CD14-positive monocyte (primary cell): ENCODE measurements at regions not wholly inside any gene's neighbourhood (a gene's known extent, or its start where the extent isn't known, plus 50 kb on each side); places are given as distances from the start of the nearest gene placed in this dataset.

Experiments
- DNase-seq, 3 donors: peaks; one replicate each; pipeline ENCODE4 v3.0.0-alpha.2; 2011 to 2022
- H2AFZ ChIP-seq: 2 replicates; pipeline ENCODE4 v1.6.0; 2012; ENCODE audit warnings: mild to moderate bottlenecking, low read depth, low read length, inconsistent platforms; ENCODE audit not compliant: insufficient read depth, poor library complexity, severe bottlenecking
- H3K27ac ChIP-seq, 2 donors: 1 replicate in 1 of 2; 2 replicates in 1 of 2; pipeline ENCODE4 v1.5.1; 2012 to 2013; ENCODE audit warnings: low read length in 2 of 2, control low read depth in 1 of 2, inconsistent platforms in 1 of 2, low read depth in 1 of 2, mild to moderate bottlenecking in 1 of 2
- H3K27me3 ChIP-seq, 2 donors: one replicate each; pipeline versions ENCODE4 v1.6.0 to v1.6.1; 2011 to 2013; ENCODE audit warnings: low read length in 2 of 2; ENCODE audit not compliant: control insufficient read depth in 2 of 2, insufficient read depth in 2 of 2
- H3K36me3 ChIP-seq, 2 donors: replicated peaks in 1 of 2; 1 replicate in 1 of 2; 2 replicates in 1 of 2; pipeline versions ENCODE4 v1.5.1 to v1.6.1; 2012 to 2013; ENCODE audit warnings: low read length in 2 of 2, control low read depth in 1 of 2, inconsistent platforms in 1 of 2, mild to moderate bottlenecking in 1 of 2; ENCODE audit not compliant: insufficient read depth in 2 of 2, control insufficient read depth in 1 of 2
- H3K4me1 ChIP-seq, 2 donors: 1 replicate in 1 of 2; 2 replicates in 1 of 2; pipeline versions ENCODE4 v1.5.1 to v1.6.1; 2012 to 2013; ENCODE audit warnings: low read length in 2 of 2, control low read depth in 1 of 2, inconsistent platforms in 1 of 2, mild to moderate bottlenecking in 1 of 2, moderate library complexity in 1 of 2; ENCODE audit not compliant: insufficient read depth in 2 of 2, control insufficient read depth in 1 of 2
- H3K4me2 ChIP-seq: replicated peaks from 2 replicates; pipeline ENCODE3; 2012; ENCODE audit warnings: low read length, moderate library complexity, mild to moderate bottlenecking; ENCODE audit not compliant: poor library complexity, severe bottlenecking; ENCODE audit errors: extremely low read depth
- H3K4me3 ChIP-seq, 3 experiments: fragments of 200-600 bp in 1 of 3; sonication (generic) in 1 of 3; replicated peaks in 1 of 3; 1 replicate in 2 of 3; 2 replicates in 1 of 3; pipeline ENCODE4 v1.5.1; 2011 to 2013; ENCODE audit warnings: low read length in 3 of 3, mild to moderate bottlenecking in 3 of 3, control low read depth in 2 of 3, low read depth in 2 of 3, inconsistent platforms in 1 of 3, moderate library complexity in 1 of 3
- H3K79me2 ChIP-seq: 2 replicates; pipeline ENCODE4 v1.6.0; 2012; ENCODE audit warnings: mild to moderate bottlenecking, control low read depth, inconsistent platforms, low read length, moderate library complexity; ENCODE audit not compliant: insufficient read depth
- H3K9ac ChIP-seq: 2 replicates; pipeline ENCODE4 v1.6.0; 2017; ENCODE audit warnings: low read length, mild to moderate bottlenecking; ENCODE audit not compliant: insufficient read depth, poor library complexity, severe bottlenecking
- H3K9me3 ChIP-seq, 2 donors: replicated peaks in 1 of 2; 1 replicate in 1 of 2; 2 replicates in 1 of 2; pipeline versions ENCODE4 v1.5.1 to v1.6.1; 2012 to 2013; ENCODE audit warnings: low read length in 2 of 2, control low read depth in 1 of 2; ENCODE audit not compliant: control insufficient read depth in 1 of 2, insufficient read depth in 1 of 2
- H4K20me1 ChIP-seq: 2 replicates; pipeline ENCODE4 v1.6.0; 2012; ENCODE audit warnings: mild to moderate bottlenecking, low read length, control low read depth, moderate library complexity; ENCODE audit not compliant: insufficient read depth
- H3K27ac Mint-ChIP-seq, 7 donors: one replicate each; pipeline ENCODE4 v1.8.0; 2020; ENCODE audit warnings: mild to moderate bottlenecking in 7 of 7, mixed read lengths in 7 of 7, moderate library complexity in 6 of 7, inconsistent platforms in 2 of 7
- H3K27me3 Mint-ChIP-seq, 3 donors: one replicate each; pipeline ENCODE4 v1.8.0; 2021 to 2022; ENCODE audit warnings: low read depth in 3 of 3, mild to moderate bottlenecking in 3 of 3, mixed read lengths in 3 of 3, moderate library complexity in 3 of 3, inconsistent platforms in 1 of 3
- H3K36me3 Mint-ChIP-seq, 2 donors: one replicate each; pipeline ENCODE4 v1.8.0; 2020; ENCODE audit warnings: mixed read lengths in 2 of 2, inconsistent platforms in 1 of 2, mild to moderate bottlenecking in 1 of 2
- H3K4me1 Mint-ChIP-seq: one replicate; pipeline ENCODE4 v1.8.0; 2020; ENCODE audit warnings: mild to moderate bottlenecking, mixed read lengths
- H3K4me3 Mint-ChIP-seq, 2 donors: one replicate each; pipeline ENCODE4 v1.8.0; 2020; ENCODE audit warnings: mild to moderate bottlenecking in 2 of 2, mixed read lengths in 2 of 2, moderate library complexity in 1 of 2
- H3K9me3 Mint-ChIP-seq, 7 donors: one replicate each; pipeline ENCODE4 v1.8.0; 2020 to 2022; ENCODE audit warnings: mixed read lengths in 7 of 7, mild to moderate bottlenecking in 6 of 7, moderate library complexity in 6 of 7, inconsistent platforms in 2 of 7
- WGBS: methylation state at CpG from one replicate; pipeline ENCODE4 v1.1.5; 2013; ENCODE audit warnings: missing lambda C conversion rate; ENCODE audit not compliant: insufficient coverage; 5-methylcytosine and 5-hydroxymethylcytosine counted together
- intact Hi-C, 2 donors: fragments of 100-400 bp; cut with micrococcal nuclease; formaldehyde crosslinking; loops; one replicate each; pipeline versions ENCODE4 v1.15.0 to v1.15.1; 2023
- TF ChIP-seq, protein P1 (sequence below): fragments of 200-600 bp; IDR thresholded peaks from one replicate; pipeline ENCODE4 v1.8.0; 2022; ENCODE audit warnings: antibody characterized with exemption, mild to moderate bottlenecking

DNA sequence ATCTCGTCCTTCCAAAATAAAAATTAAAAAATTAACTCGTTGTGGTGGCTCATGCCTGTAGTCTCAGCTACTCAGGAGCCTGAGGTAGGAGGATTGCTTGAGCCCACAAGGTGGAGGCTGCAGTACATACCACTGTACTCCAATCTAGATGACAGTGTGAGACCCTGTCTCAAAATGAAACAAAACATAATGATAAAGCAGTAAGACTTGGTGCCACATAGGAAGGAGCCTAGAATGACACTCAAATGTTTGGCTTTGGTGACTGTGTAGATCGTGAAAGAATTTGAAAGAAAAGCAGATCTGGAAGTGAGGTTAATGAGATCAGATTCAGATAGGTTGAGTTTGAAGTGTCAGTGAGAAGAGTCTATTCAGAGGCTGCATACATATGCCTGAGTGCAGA is 150.1 kb upstream of the ATP2B1 start:
- no peaks in the 10 kb centered on the region for H3K9me3 ChIP-seq
- H3K36me3 ChIP-seq: no peaks in the 10 kb centered on the region
- H3K27ac ChIP-seq: no peak overlapping the region
- H3K27me3 Mint-ChIP-seq: peaks cover 0 to 3% (median 2%) of the 10 kb centered on the region in 3 donors
- no peak overlapping the region for H3K9ac ChIP-seq
- intact Hi-C loops: loop anchor here (5.0 to 10.0 kb wide), 3 partner anchors 56 to 151 kb away; partner anchors contain the start of gene ATP2B1 (in 1 of the 2)
- no peak overlapping the region for H3K4me2 ChIP-seq
- peaks cover 71 to 82% of the 10 kb centered on the region in 2 donors for H3K4me1 ChIP-seq
- H4K20me1 ChIP-seq: no peaks in the 10 kb centered on the region
- no peak overlapping the region for H3K4me3 Mint-ChIP-seq
- no peaks in the 10 kb centered on the region for H3K79me2 ChIP-seq
- peaks cover 0 to 16% of the 10 kb centered on the region in 2 donors for H3K36me3 Mint-ChIP-seq
- H3K4me1 Mint-ChIP-seq: peaks cover 82% of the 10 kb centered on the region
- TF ChIP-seq, protein P1, sequence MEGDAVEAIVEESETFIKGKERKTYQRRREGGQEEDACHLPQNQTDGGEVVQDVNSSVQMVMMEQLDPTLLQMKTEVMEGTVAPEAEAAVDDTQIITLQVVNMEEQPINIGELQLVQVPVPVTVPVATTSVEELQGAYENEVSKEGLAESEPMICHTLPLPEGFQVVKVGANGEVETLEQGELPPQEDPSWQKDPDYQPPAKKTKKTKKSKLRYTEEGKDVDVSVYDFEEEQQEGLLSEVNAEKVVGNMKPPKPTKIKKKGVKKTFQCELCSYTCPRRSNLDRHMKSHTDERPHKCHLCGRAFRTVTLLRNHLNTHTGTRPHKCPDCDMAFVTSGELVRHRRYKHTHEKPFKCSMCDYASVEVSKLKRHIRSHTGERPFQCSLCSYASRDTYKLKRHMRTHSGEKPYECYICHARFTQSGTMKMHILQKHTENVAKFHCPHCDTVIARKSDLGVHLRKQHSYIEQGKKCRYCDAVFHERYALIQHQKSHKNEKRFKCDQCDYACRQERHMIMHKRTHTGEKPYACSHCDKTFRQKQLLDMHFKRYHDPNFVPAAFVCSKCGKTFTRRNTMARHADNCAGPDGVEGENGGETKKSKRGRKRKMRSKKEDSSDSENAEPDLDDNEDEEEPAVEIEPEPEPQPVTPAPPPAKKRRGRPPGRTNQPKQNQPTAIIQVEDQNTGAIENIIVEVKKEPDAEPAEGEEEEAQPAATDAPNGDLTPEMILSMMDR: no peak
- no peaks in the 10 kb centered on the region for H3K27me3 ChIP-seq
- 77% methylated on average over 1 of the region's 3 CpGs for WGBS
- H3K27ac Mint-ChIP-seq: peak overlapping the region in 6 of 7 donors; percentile 7 to 93 (median 86)
- peaks cover 0 to 2% (median 0%) of the 10 kb centered on the region in 7 donors for H3K9me3 Mint-ChIP-seq
- H2AFZ ChIP-seq: no peak overlapping the region
- H3K4me3 ChIP-seq: no peak overlapping the region
- DNase-seq: no peak

DNA sequence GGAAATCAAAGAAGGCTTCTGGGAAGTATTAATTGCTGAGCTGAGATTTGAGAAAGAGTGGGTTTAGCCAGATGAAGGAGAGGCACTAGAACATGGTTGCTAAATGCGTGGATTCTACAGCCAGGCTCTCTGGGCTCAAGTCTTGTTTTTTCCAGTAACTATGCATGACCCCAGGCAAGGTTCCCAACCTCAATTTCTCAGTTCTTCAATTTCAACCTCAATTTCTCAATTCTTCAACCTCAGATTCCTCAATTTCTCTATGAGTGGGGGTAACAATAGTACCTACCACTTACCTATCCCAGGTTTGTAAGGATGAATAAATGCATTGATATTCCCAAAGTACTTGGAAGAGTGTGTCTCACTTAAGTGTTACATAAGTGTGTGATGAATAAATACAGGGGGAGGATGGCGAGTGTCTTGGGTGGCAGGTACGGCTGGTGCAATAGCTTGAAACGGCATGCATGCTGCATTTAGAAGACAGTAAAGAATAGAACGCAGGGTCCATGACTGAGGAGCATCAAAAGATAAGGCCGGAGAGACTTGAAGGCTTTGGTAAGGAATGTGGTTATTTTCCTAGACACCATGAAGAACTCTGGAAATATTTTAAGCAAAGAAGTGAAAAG is 149.1 kb upstream of the ATP2B1 start:
- peaks cover 61 to 73% of the 10 kb centered on the region in 2 donors for H3K4me1 ChIP-seq
- 44% methylated on average over 5 of the region's 6 CpGs for WGBS
- Mint-ChIP-seq H3K36me3 (peaks cover 0 to 16% of the 10 kb centered on the region in 2 donors), H3K4me1 (peaks cover 73% of the 10 kb centered on the region), H3K4me3 (peak overlapping the region in 1 of 2 donors; percentile 49), H3K27me3 (peaks cover 0 to 3% (median 2%) of the 10 kb centered on the region in 3 donors), H3K9me3 (peaks cover 0 to 2% (median 0%) of the 10 kb centered on the region in 7 donors), H3K27ac (peak overlapping the region; percentile 86 to 94 (median 90))
- H3K79me2 ChIP-seq: no peaks in the 10 kb centered on the region
- no peaks in the 10 kb centered on the region for H3K9me3 ChIP-seq
- TF ChIP-seq, protein P1: no peak
- no peaks in the 10 kb centered on the region for H3K36me3 ChIP-seq
- peak overlapping the region; percentile 55 to 80 for H3K27ac ChIP-seq
- H3K4me3 ChIP-seq: peak overlapping the region in 1 of 3 experiments; percentile 5
- H3K4me2 ChIP-seq: peak overlapping the region; percentile 19
- DNase-seq: peak; percentile 51 to 77 (median 69)
- no peak overlapping the region for H2AFZ ChIP-seq
- intact Hi-C loops: loop anchor here (5.0 to 10.0 kb wide), 3 partner anchors 57 to 150 kb away; partner anchors contain the start of gene ATP2B1 (in 1 of the 2)
- no peaks in the 10 kb centered on the region for H3K27me3 ChIP-seq
- H4K20me1 ChIP-seq: no peaks in the 10 kb centered on the region
- H3K9ac ChIP-seq: no peak overlapping the region
